PC-3 (cell line): ENCODE measurements at regions not wholly inside any gene's neighbourhood (a gene's known extent, or its start where the extent isn't known, plus 50 kb on each side); places are given as distances from the start of the nearest gene placed in this dataset.
"Not testable (repeated sequence)": the region's sequence is repeated elsewhere in the genome, so short reads cannot be mapped to it uniquely, and the experiment has no call there.

ENCODE experiments used
- ATAC-seq: fragments of 200-7000 bp; cut with Tn5 transposase; 2 replicates; pipeline ENCODE4 v1.9.1; 2020; ENCODE audit warnings: mild to moderate bottlenecking, moderate library complexity
- BruUV-seq: library from RNA; stranded (reverse); fragments of 400-500 nt; replicated peaks from 2 replicates; lab custom pipeline; 2021; lab: Mats Ljungman, UMichigan
- CTCF ChIA-PET: fragments of 300-600 bp; sonication (Branson Sonifier 250); formaldehyde crosslinking; loops from one replicate; lab custom pipeline; 2022; ENCODE audit warnings: antibody characterized with exemption; lab: Charles Lee
- POLR2A ChIA-PET: fragments of 300-600 bp; sonication (Branson Sonifier 250); formaldehyde crosslinking; loops from one replicate; lab custom pipeline; 2022; ENCODE audit warnings: antibody characterized with exemption; ENCODE audit not compliant: unreplicated experiment; lab: Charles Lee
- DNase-seq: peaks from one replicate; pipeline ENCODE4 v3.0.0-alpha.2; 2015
- H2AFZ ChIP-seq: fragments of 300-600 bp; sonication (generic); 2 replicates; pipeline ENCODE4 v1.6.0; 2016; ENCODE audit warnings: antibody characterized with exemption, low read length
- H3F3A ChIP-seq: fragments of 300-600 bp; sonication (generic); one replicate; pipeline ENCODE4 v1.6.0; 2017; ENCODE audit warnings: antibody characterized with exemption, low read length, control low read depth, mild to moderate bottlenecking; ENCODE audit not compliant: unreplicated experiment
- H3K27ac ChIP-seq: fragments of 300-600 bp; sonication (generic); 2 replicates; pipeline ENCODE4 v1.5.1; 2016; ENCODE audit warnings: mild to moderate bottlenecking, low read length
- H3K27me3 ChIP-seq: fragments of 300-600 bp; sonication (generic); 2 replicates; pipeline ENCODE4 v1.6.1; 2016; ENCODE audit warnings: low read length, mixed read lengths
- H3K36me3 ChIP-seq: fragments of 300-600 bp; sonication (generic); 2 replicates; pipeline ENCODE4 v1.6.1; 2016; ENCODE audit warnings: low read depth, mixed run types, low read length, mixed read lengths
- H3K4me1 ChIP-seq: fragments of 300-600 bp; sonication (generic); 2 replicates; pipeline ENCODE4 v1.5.1; 2016; ENCODE audit warnings: low read length; ENCODE audit not compliant: insufficient read depth
- H3K4me2 ChIP-seq: fragments of 300-600 bp; sonication (generic); 2 replicates; pipeline ENCODE4 v1.6.0; 2016; ENCODE audit warnings: low read length
- H3K4me3 ChIP-seq: fragments of 300-600 bp; sonication (generic); 2 replicates; pipeline ENCODE4 v1.5.1; 2016; ENCODE audit warnings: mild to moderate bottlenecking, low read length, mixed read lengths
- H3K79me2 ChIP-seq: fragments of 300-600 bp; sonication (generic); 2 replicates; pipeline ENCODE4 v1.6.1; 2017; ENCODE audit warnings: low read length, mixed read lengths
- H3K9ac ChIP-seq: fragments of 300-600 bp; sonication (generic); 2 replicates; pipeline ENCODE4 v1.6.0; 2016; ENCODE audit warnings: mild to moderate bottlenecking, low read length
- H3K9me2 ChIP-seq: fragments of 300-600 bp; sonication (generic); replicated peaks from 2 replicates; pipeline ENCODE4 v1.6.1; 2016; ENCODE audit warnings: mixed run types, low read length, mixed read lengths
- H3K9me3 ChIP-seq: fragments of 300-600 bp; sonication (generic); 2 replicates; pipeline ENCODE4 v1.6.1; 2016; ENCODE audit warnings: low read length, mixed read lengths
- H4K20me1 ChIP-seq: fragments of 300-600 bp; sonication (generic); 2 replicates; pipeline ENCODE4 v1.6.1; 2016; ENCODE audit warnings: low read length, mixed read lengths
- CTCF ChIP-seq: fragments of 300-600 bp; sonication (generic); conservative IDR thresholded peaks from 2 replicates; pipeline ENCODE4 v1.5.1; 2017; ENCODE audit warnings: antibody characterized with exemption, low read depth, mild to moderate bottlenecking, low read length
- EZH2 ChIP-seq: fragments of 300-600 bp; sonication (generic); IDR thresholded peaks from one replicate; pipeline ENCODE4 v1.6.1; 2017; ENCODE audit warnings: antibody characterized with exemption, mild to moderate bottlenecking, low read length; ENCODE audit not compliant: unreplicated experiment
- EZH2phosphoT487 ChIP-seq: fragments of 300-600 bp; sonication (generic); IDR thresholded peaks from 2 replicates; pipeline ENCODE4 v1.6.1; 2018; ENCODE audit warnings: mild to moderate bottlenecking, antibody characterized with exemption, low read length, borderline replicate concordance
- intact Hi-C: fragments of 100-400 bp; cut with micrococcal nuclease; formaldehyde crosslinking; loops from 2 replicates; pipeline ENCODE4 v1.9.0; 2023

DNA sequence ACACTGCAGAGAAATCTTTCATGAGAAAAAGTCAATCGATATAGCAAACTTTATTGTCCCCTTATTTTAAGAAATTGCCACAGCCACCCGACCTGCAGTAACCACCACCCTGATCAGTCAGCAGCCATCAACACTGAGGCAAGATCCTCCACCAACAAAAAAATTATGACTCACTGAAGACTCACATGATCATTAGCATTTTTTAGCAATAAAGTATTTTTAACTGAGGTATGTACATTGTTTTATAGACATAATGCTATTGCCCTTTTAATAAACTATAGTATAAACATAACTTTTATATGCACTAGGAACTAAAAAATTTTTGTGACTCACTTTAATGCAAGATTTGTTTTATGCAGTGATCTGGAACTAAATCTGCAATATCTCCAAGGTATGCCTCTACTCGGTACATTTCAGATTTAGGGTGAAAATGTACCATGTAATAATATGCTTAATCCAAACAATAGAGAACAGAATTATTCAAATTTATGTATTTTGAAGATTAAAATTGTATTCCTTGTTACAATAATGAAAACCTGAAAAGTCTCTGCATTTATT lies 79.2 kb upstream of the CEP126 start:
- Histone ChIP-seq H3K36me3 (no peaks in the 10 kb centered on the region), H3K27me3 (no peaks in the 10 kb centered on the region), H3K9ac (no peak overlapping the region), H3K4me1 (peaks cover 14% of the 10 kb centered on the region), H3K9me2 (no peaks in the 10 kb centered on the region), H3K4me2 (peak overlapping the region; percentile 72), H4K20me1 (no peaks in the 10 kb centered on the region), H2AFZ (0 out of 2 replicates have a peak overlapping the region, but pooled peaks have one; percentile 4), H3F3A (peaks cover 3% of the 10 kb centered on the region), H3K4me3 (peak overlapping the region; percentile 33; the same call in 1 of the 2 replicates), H3K79me2 (no peaks in the 10 kb centered on the region), H3K9me3 (no peaks in the 10 kb centered on the region), H3K27ac (peak overlapping the region; percentile 55)
- POLR2A ChIA-PET: interaction anchor here (0.7 kb wide), 2 partner anchors 18 to 163 kb away, joined by 4 read pairs; no protein-coding TSS in a partner anchor
- BruUV-seq: no TSS peak
- TF ChIP-seq CTCF (no peak), EZH2 (no peak), EZH2phosphoT487 (no peak)
- ATAC-seq (peak; percentile 95), DNase-seq (peak; percentile 89)
- CTCF ChIA-PET: no interaction called here
- intact Hi-C loops: loop anchor here (1.0 to 10.0 kb wide), 4 partner anchors 8 to 151 kb away; no protein-coding TSS in a partner anchor

GRCh38 chr11:101830475-101830874 lies 84.3 kb upstream of the CEP126 start:
- H3K27ac ChIP-seq, H3K4me3 ChIP-seq, POLR2A ChIA-PET, H3K9me3 ChIP-seq, ATAC-seq, H3K79me2 ChIP-seq, H3K4me2 ChIP-seq, DNase-seq, H2AFZ ChIP-seq, H3K9me2 ChIP-seq, H4K20me1 ChIP-seq, H3K9ac ChIP-seq, H3F3A ChIP-seq, CTCF ChIA-PET, H3K36me3 ChIP-seq, BruUV-seq, H3K27me3 ChIP-seq, H3K4me1 ChIP-seq: not testable (repeated sequence)
- intact Hi-C loops: loop anchor here (10.0 kb wide), 1 partner anchor 146 kb away; no protein-coding TSS in a partner anchor

- DNase-seq: no peak
- Histone ChIP-seq H3K9ac (no peak overlapping the region), H4K20me1 (no peaks in the 10 kb centered on the region), H3K4me3 (no peak overlapping the region), H3K27ac (no peak overlapping the region), H3K4me2 (no peak overlapping the region), H3K4me1 (no peaks in the 10 kb centered on the region), H3K36me3 (no peaks in the 10 kb centered on the region), H3K9me3 (no peaks in the 10 kb centered on the region), H2AFZ (no peak overlapping the region), H3F3A (no peaks in the 10 kb centered on the region), H3K27me3 (no peaks in the 10 kb centered on the region), H3K9me2 (no peaks in the 10 kb centered on the region), H3K79me2 (no peaks in the 10 kb centered on the region)
- BruUV-seq: no TSS peak
- intact Hi-C loops: no loop called here
- no peak for ATAC-seq
- TF ChIP-seq CTCF (no peak), EZH2phosphoT487 (no peak), EZH2 (no peak)
- ChIA-PET POLR2A (no interaction called here), CTCF (no interaction called here)
Measured at GRCh38 chr11:101825531-101825930, 89.3 kb upstream of the CEP126 start.
